ENCODE measurements at regions not wholly inside any gene's neighbourhood (a gene's known extent, or its start where the extent isn't known, plus 50 kb on each side); places are given as distances from the start of the nearest gene placed in this dataset.
"Not testable (repeated sequence)": the region's sequence is repeated elsewhere in the genome, so short reads cannot be mapped to it uniquely, and the experiment has no call there.

- not testable (repeated sequence) for TF ChIP-seq CTCF (conservative IDR thresholded peaks at IDR 0.05; ENCODE audit: low read length); EZH2phosphoT487 (IDR thresholded peaks at IDR 0.05; ENCODE audit: borderline replicate concordance)
These were observed 74.4 kb upstream of the KCTD7 start for GRCh38 chr7:66554291-66554690.

Measured in Loucy (cell line).